ENCODE measurements at regions not wholly inside any gene's neighbourhood (a gene's known extent, or its start where the extent isn't known, plus 50 kb on each side); places are given as distances from the start of the nearest gene placed in this dataset.

DNA sequence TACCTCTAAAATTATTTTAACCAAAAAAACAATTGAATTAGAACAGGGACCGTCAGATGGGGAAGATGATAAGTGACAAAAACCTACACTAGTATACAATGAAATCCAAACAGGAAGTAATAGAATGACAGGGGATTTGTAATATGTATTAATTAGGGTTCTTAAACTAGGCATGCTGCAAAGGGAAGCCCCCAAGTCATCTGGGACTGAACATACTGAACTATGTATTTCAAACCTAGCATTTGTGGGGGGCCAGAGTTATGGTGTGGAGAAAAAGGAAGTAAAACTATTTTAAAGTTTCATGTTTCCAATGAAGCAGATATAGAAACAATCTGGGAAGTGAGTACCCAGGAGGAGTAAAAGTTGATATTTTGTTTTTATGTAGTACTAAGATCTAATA lies 133.2 kb upstream of the HS3ST3A1 start:
- Histone ChIP-seq H3K9me3 (no peaks in the 10 kb centered on the region), H3K36me3 (no peaks in the 10 kb centered on the region), H3K27ac (no peak overlapping the region), H3K27me3 (no peaks in the 10 kb centered on the region), H3K4me1 (no peaks in the 10 kb centered on the region), H3K4me3 (no peak overlapping the region)
- DNase-seq (no peak), ATAC-seq (ENCODE audit: low FRiP score in 2 of 2) (no peak)
- 38 to 51% methylated on average over 1 of the region's 1 CpG for WGBS, 2 donors
- TF ChIP-seq POLR2A (IDR thresholded peaks at IDR 0.05) (no peak), EP300 (IDR thresholded peaks at IDR 0.05) (no peak), POLR2AphosphoS5 (IDR thresholded peaks at IDR 0.05) (no peak)
- TF ChIP-seq, protein P1, sequence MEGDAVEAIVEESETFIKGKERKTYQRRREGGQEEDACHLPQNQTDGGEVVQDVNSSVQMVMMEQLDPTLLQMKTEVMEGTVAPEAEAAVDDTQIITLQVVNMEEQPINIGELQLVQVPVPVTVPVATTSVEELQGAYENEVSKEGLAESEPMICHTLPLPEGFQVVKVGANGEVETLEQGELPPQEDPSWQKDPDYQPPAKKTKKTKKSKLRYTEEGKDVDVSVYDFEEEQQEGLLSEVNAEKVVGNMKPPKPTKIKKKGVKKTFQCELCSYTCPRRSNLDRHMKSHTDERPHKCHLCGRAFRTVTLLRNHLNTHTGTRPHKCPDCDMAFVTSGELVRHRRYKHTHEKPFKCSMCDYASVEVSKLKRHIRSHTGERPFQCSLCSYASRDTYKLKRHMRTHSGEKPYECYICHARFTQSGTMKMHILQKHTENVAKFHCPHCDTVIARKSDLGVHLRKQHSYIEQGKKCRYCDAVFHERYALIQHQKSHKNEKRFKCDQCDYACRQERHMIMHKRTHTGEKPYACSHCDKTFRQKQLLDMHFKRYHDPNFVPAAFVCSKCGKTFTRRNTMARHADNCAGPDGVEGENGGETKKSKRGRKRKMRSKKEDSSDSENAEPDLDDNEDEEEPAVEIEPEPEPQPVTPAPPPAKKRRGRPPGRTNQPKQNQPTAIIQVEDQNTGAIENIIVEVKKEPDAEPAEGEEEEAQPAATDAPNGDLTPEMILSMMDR (IDR thresholded peaks at IDR 0.05) = no peak

- WGBS, 2 donors = 46 to 58% methylated on average over 2 of the region's 2 CpGs
- Histone ChIP-seq H3K36me3 (no peaks in the 10 kb centered on the region), H3K27me3 (no peaks in the 10 kb centered on the region), H3K4me1 (no peaks in the 10 kb centered on the region), H3K9me3 (no peaks in the 10 kb centered on the region), H3K27ac (no peak overlapping the region), H3K4me3 (no peak overlapping the region)
- no peak for DNase-seq
- TF ChIP-seq POLR2AphosphoS5 (IDR thresholded peaks at IDR 0.05) = no peak
- TF ChIP-seq POLR2A (IDR thresholded peaks at IDR 0.05) = no peak
- TF ChIP-seq, protein P1 (IDR thresholded peaks at IDR 0.05) = no peak
- no peak for TF ChIP-seq EP300 (IDR thresholded peaks at IDR 0.05)
- no peak for ATAC-seq (ENCODE audit: low FRiP score in 2 of 2)
Observed at GRCh38 chr17:13735444-13735843, 133.7 kb upstream of the HS3ST3A1 start.

GRCh38 chr17:13735861-13736260 lies 134.1 kb upstream of the HS3ST3A1 start:
- 70 to 74% methylated on average over 2 of the region's 2 CpGs for WGBS, 2 donors
- no peaks in the 10 kb centered on the region for H3K36me3 ChIP-seq
- ATAC-seq (ENCODE audit: low FRiP score in 2 of 2) (no peak), DNase-seq (no peak)
- no peaks in the 10 kb centered on the region for H3K4me1 ChIP-seq
- no peak for TF ChIP-seq POLR2AphosphoS5 (IDR thresholded peaks at IDR 0.05)
- TF ChIP-seq EP300 (IDR thresholded peaks at IDR 0.05) = no peak
- TF ChIP-seq, protein P1 (IDR thresholded peaks at IDR 0.05) = no peak
- no peaks in the 10 kb centered on the region for H3K9me3 ChIP-seq
- H3K27ac ChIP-seq = no peak overlapping the region
- H3K4me3 ChIP-seq = no peak overlapping the region
- H3K27me3 ChIP-seq = no peaks in the 10 kb centered on the region

DNA sequence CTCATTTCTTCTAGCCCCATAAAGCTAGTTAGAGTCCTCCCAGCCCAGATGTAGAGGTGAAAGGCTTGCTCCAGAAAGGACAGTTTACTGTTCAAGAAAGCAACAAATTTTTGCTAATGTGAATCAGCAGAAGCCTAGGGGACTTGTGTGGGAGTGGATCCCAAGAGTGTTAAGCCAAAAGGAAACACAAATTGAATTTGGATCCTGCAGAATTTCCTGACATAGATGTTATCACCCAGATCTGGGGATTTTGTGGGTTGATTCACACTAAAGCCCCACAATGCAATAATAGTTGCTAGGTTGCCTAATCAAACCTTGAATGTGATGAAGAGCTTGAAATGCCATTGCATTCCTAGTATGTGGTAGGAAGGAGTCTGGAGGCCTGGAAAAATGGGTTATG lies 135.2 kb upstream of the HS3ST3A1 start:
- H3K27me3 ChIP-seq = no peaks in the 10 kb centered on the region
- no peaks in the 10 kb centered on the region for H3K36me3 ChIP-seq
- ATAC-seq (ENCODE audit: low FRiP score in 2 of 2) (no peak), DNase-seq (no peak)
- H3K4me3 ChIP-seq = no peak overlapping the region
- H3K4me1 ChIP-seq = no peaks in the 10 kb centered on the region
- TF ChIP-seq EP300 (IDR thresholded peaks at IDR 0.05) (no peak), POLR2AphosphoS5 (IDR thresholded peaks at IDR 0.05) (no peak), POLR2A (IDR thresholded peaks at IDR 0.05) (no peak)
- TF ChIP-seq, protein P1 (IDR thresholded peaks at IDR 0.05) = no peak
- H3K27ac ChIP-seq = no peak overlapping the region
- H3K9me3 ChIP-seq = no peaks in the 10 kb centered on the region

GRCh38 chr17:13740686-13741085 lies 139.0 kb upstream of the HS3ST3A1 start:
- no peak for DNase-seq
- WGBS, 2 donors = 72 to 82% methylated on average over 3 of the region's 3 CpGs

More at GRCh38 chr17:13740686-13741085, 139.0 kb upstream of the HS3ST3A1 start:
- H3K9me3 ChIP-seq = no peaks in the 10 kb centered on the region
- H3K36me3 ChIP-seq = no peaks in the 10 kb centered on the region
- no peak for TF ChIP-seq POLR2AphosphoS5 (IDR thresholded peaks at IDR 0.05)
- no peak for TF ChIP-seq EP300 (IDR thresholded peaks at IDR 0.05)
- TF ChIP-seq, protein P1 (IDR thresholded peaks at IDR 0.05) = no peak
- no peak for TF ChIP-seq POLR2A (IDR thresholded peaks at IDR 0.05)
- H3K4me3 ChIP-seq = no peak overlapping the region
- no peaks in the 10 kb centered on the region for H3K27me3 ChIP-seq
- H3K4me1 ChIP-seq = no peaks in the 10 kb centered on the region
- no peak for ATAC-seq (ENCODE audit: low FRiP score in 2 of 2)
- H3K27ac ChIP-seq = no peak overlapping the region
